ENCODE measurements at regions not wholly inside any gene's neighbourhood (a gene's known extent, or its start where the extent isn't known, plus 50 kb on each side); places are given as distances from the start of the nearest gene placed in this dataset.

GRCh38 chr17:6941989-6942388, 53.9 kb upstream of the ALOX12 start:
- Histone ChIP-seq H3K4me3 (no peak overlapping the region), H3K9me3 (replicated peaks; ENCODE audit: control insufficient read depth, insufficient read depth, low read depth, low read length) (no peaks in the 10 kb centered on the region), H2AFZ (ENCODE audit: low read depth, low read length) (no peak overlapping the region), H3K27ac (ENCODE audit: extremely low read depth, low read depth, low read length) (no peak overlapping the region), H3K79me2 (ENCODE audit: control insufficient read depth, insufficient read depth, low read length) (peaks cover 27% of the 10 kb centered on the region), H3K9ac (ENCODE audit: insufficient read depth in 1 of 2, low read depth in 2 of 2, low read length in 2 of 2) (no peak overlapping the region), H3K36me3 (ENCODE audit: control insufficient read depth, insufficient read depth, low read length) (no peaks in the 10 kb centered on the region; the same call in 2 of the 3 replicates), H3K27me3 (ENCODE audit: control insufficient read depth in 2 of 2, insufficient read depth in 2 of 2, low read length in 2 of 2) (no peaks in the 10 kb centered on the region), H3K4me2 (ENCODE audit: insufficient read depth, low read length) (no peak overlapping the region), H3K4me1 (replicated peaks in 1 of 2; ENCODE audit: control insufficient read depth in 2 of 2, insufficient read depth in 2 of 2, low read length in 2 of 2) (peaks cover 14 to 15% of the 10 kb centered on the region in 2 experiments), H3K9me1 (ENCODE audit: control insufficient read depth, insufficient read depth, low read length) (no peaks in the 10 kb centered on the region), H4K20me1 (replicated peaks; ENCODE audit: control insufficient read depth, insufficient read depth, low read length) (no peaks in the 10 kb centered on the region)
- no peak for FAIRE-seq
- WGBS (ENCODE audit: insufficient coverage, low coverage, missing lambda C conversion rate): 25% methylated on average over 2 of the region's 5 CpGs
- TF ChIP-seq ZNF354B (CRISPR knock-in tag; IDR thresholded peaks at IDR 0.05): no peak
- no peak for TF ChIP-seq ATF6 (CRISPR knock-in tag; IDR thresholded peaks at IDR 0.05)
- TF ChIP-seq BRF1 (IDR thresholded peaks at IDR 0.05; ENCODE audit: borderline replicate concordance, extremely low read depth, insufficient read length): no peak
- TF ChIP-seq HNRNPH1 (optimal IDR thresholded peaks at IDR 0.05; ENCODE audit: low read depth, low read length): no peak
- TF ChIP-seq, protein P1, sequence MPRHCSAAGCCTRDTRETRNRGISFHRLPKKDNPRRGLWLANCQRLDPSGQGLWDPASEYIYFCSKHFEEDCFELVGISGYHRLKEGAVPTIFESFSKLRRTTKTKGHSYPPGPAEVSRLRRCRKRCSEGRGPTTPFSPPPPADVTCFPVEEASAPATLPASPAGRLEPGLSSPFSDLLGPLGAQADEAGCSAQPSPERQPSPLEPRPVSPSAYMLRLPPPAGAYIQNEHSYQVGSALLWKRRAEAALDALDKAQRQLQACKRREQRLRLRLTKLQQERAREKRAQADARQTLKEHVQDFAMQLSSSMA (CRISPR knock-in tag; IDR thresholded peaks at IDR 0.05): no peak
- peak; percentile 81 for TF ChIP-seq RFX1 (IDR thresholded peaks at IDR 0.05)
- no peak for TF ChIP-seq NFYB (IDR thresholded peaks at IDR 0.05; ENCODE audit: extremely low read depth, insufficient read length)
- no TSS peak for BruUV-seq (replicated peaks)
- in situ Hi-C loops (cut with MboI) (no loop called here), intact Hi-C loops (cut with micrococcal nuclease) (no loop called here)
- ATAC-seq: no peak
- CTCF ChIA-PET (ENCODE audit: low intra/inter-chr PET ratio): no interaction called here
- POLR2A ChIA-PET: interaction anchor here (0.6 to 5.1 kb wide), 3 partner anchors 14 to 129 kb away, joined by 3 to 52 read pairs (median 5); no protein-coding TSS in a partner anchor
- DNase-seq (ENCODE audit: extremely low read depth in 1 of 4, low spot score in 3 of 4): no peak

Measured in K562 (cell line).